ENCODE measurements at regions not wholly inside any gene's neighbourhood (a gene's known extent, or its start where the extent isn't known, plus 50 kb on each side); places are given as distances from the start of the nearest gene placed in this dataset.

- TF ChIP-seq ZBTB40 (IDR thresholded peaks at IDR 0.05) (no peak), ZBTB40 (CRISPR knock-in tag; IDR thresholded peaks at IDR 0.05) (no peak), CGGBP1 (CRISPR knock-in tag; IDR thresholded peaks at IDR 0.05) (no peak), RFX1 (IDR thresholded peaks at IDR 0.05) (no peak), PHB2 (IDR thresholded peaks at IDR 0.05; ENCODE audit: low read depth) (no peak), MTF1 (CRISPR knock-in tag; IDR thresholded peaks at IDR 0.05; ENCODE audit: borderline replicate concordance) (no peak), NUFIP1 (IDR thresholded peaks at IDR 0.05; ENCODE audit: partially characterized antibody) (no peak), SMARCA5 (IDR thresholded peaks at IDR 0.05) (no peak), HES1 (IDR thresholded peaks at IDR 0.05; ENCODE audit: low read depth) (no peak), TARDBP (IDR thresholded peaks at IDR 0.05) (no peak), ZNF263 (CRISPR knock-in tag; IDR thresholded peaks at IDR 0.05; ENCODE audit: borderline replicate concordance) (no peak)
- TF ChIP-seq, protein P1, sequence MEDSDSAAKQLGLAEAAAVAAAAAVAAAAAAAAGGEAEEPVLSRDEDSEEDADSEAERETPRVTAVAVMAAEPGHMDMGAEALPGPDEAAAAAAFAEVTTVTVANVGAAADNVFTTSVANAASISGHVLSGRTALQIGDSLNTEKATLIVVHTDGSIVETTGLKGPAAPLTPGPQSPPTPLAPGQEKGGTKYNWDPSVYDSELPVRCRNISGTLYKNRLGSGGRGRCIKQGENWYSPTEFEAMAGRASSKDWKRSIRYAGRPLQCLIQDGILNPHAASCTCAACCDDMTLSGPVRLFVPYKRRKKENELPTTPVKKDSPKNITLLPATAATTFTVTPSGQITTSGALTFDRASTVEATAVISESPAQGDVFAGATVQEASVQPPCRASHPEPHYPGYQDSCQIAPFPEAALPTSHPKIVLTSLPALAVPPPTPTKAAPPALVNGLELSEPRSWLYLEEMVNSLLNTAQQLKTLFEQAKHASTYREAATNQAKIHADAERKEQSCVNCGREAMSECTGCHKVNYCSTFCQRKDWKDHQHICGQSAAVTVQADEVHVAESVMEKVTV (CRISPR knock-in tag; IDR thresholded peaks at IDR 0.05) = peak; percentile 65
Observed at GRCh38 chr3:22117751-22118346, 366.8 kb upstream of the ZNF385D start (continued).
